ENCODE measurements at regions not wholly inside any gene's neighbourhood (a gene's known extent, or its start where the extent isn't known, plus 50 kb on each side); places are given as distances from the start of the nearest gene placed in this dataset.

- DNase-seq = no peak
These were observed 319.7 kb downstream of the CYP26B1 start for GRCh38 chr2:71827973-71828372.

GRCh38 chr2:71827524-71827901 is 320.1 kb downstream of the CYP26B1 start:
- no peak for DNase-seq

- DNase-seq = no peak
These were observed 320.7 kb downstream of the CYP26B1 start for GRCh38 chr2:71826826-71827523.

GRCh38 chr2:71826299-71826698 is 321.4 kb downstream of the CYP26B1 start:
- DNase-seq = no peak

GRCh38 chr2:71824436-71824835 is 323.2 kb downstream of the CYP26B1 start:
- DNase-seq = no peak

GRCh38 chr2:71823526-71823925 is 324.1 kb downstream of the CYP26B1 start:
- DNase-seq = no peak

- no peak for DNase-seq
These were observed 325.2 kb downstream of the CYP26B1 start for GRCh38 chr2:71822463-71822862.

- DNase-seq = no peak
These were observed 325.8 kb downstream of the CYP26B1 start for GRCh38 chr2:71821856-71822255.

GRCh38 chr2:71816815-71817214 is 330.8 kb downstream of the CYP26B1 start:
- DNase-seq = no peak

- no peak for DNase-seq
These were observed 331.8 kb downstream of the CYP26B1 start for GRCh38 chr2:71815701-71816474.

- DNase-seq = no peak
These were observed 332.8 kb downstream of the CYP26B1 start for GRCh38 chr2:71814885-71815284.

GRCh38 chr2:71813807-71814470 is 333.7 kb downstream of the CYP26B1 start:
- DNase-seq = no peak

- no peak for DNase-seq
These were observed 334.3 kb downstream of the CYP26B1 start for GRCh38 chr2:71813315-71813714.

GRCh38 chr2:71812736-71813135 is 334.9 kb downstream of the CYP26B1 start:
- no peak for DNase-seq

GRCh38 chr2:71811726-71812125 is 335.9 kb downstream of the CYP26B1 start:
- DNase-seq = no peak

- DNase-seq = no peak
These were observed 336.5 kb downstream of the CYP26B1 start for GRCh38 chr2:71811157-71811556.

GRCh38 chr2:71807581-71808451 is 339.8 kb downstream of the CYP26B1 start:
- DNase-seq = no peak

- no peak for DNase-seq
These were observed 341.2 kb downstream of the CYP26B1 start for GRCh38 chr2:71806432-71806831.

GRCh38 chr2:71804281-71804751 is 343.3 kb downstream of the CYP26B1 start:
- DNase-seq = no peak

- no peak for DNase-seq
These were observed 344.3 kb downstream of the CYP26B1 start for GRCh38 chr2:71803398-71803797.

- DNase-seq = no peak
These were observed 345.1 kb downstream of the CYP26B1 start for GRCh38 chr2:71802556-71802955.

- no peak for DNase-seq
These were observed 345.7 kb downstream of the CYP26B1 start for GRCh38 chr2:71801969-71802368.

GRCh38 chr2:71801556-71801955 is 346.1 kb downstream of the CYP26B1 start:
- DNase-seq = no peak

Measured in DMS153 (cell line).